GM18505 (cell line): ENCODE measurements at regions not wholly inside any gene's neighbourhood (a gene's known extent, or its start where the extent isn't known, plus 50 kb on each side); places are given as distances from the start of the nearest gene placed in this dataset.

ENCODE experiments used
- ATAC-seq: cut with Tn5 transposase; IDR thresholded peaks from one replicate; pipeline ENCODE4 v1.9.1; 2021; ENCODE audit not compliant: unreplicated experiment
- POLR2A ChIP-seq: IDR thresholded peaks from 4 replicates; pipeline ENCODE4 v1.6.1; 2011; ENCODE audit warnings: borderline replicate concordance; ENCODE audit not compliant: insufficient read depth, insufficient read length; ENCODE audit errors: extremely low read depth

DNA sequence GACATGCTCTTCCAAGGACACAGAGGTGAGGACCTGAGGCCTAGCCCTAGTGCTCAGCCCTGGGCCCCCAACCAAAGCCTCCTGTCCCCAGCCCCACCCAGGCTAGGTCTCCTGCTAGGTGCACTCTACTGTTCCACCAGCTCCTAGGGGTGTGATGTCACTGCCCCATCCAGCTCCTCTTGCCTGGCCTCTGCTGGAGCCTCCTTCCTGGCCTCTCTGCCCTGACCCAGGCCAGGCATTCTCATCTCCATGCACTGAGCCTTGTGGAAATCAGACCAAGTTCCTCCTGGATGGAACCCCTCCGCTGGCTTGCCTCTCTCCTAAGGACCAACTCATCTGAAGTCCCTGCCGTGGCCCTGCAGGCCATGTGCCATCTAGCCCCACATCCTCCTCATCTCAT, 156.8 kb downstream of the INHBB start:
- no peak for TF ChIP-seq POLR2A
- no peak for ATAC-seq

DNA sequence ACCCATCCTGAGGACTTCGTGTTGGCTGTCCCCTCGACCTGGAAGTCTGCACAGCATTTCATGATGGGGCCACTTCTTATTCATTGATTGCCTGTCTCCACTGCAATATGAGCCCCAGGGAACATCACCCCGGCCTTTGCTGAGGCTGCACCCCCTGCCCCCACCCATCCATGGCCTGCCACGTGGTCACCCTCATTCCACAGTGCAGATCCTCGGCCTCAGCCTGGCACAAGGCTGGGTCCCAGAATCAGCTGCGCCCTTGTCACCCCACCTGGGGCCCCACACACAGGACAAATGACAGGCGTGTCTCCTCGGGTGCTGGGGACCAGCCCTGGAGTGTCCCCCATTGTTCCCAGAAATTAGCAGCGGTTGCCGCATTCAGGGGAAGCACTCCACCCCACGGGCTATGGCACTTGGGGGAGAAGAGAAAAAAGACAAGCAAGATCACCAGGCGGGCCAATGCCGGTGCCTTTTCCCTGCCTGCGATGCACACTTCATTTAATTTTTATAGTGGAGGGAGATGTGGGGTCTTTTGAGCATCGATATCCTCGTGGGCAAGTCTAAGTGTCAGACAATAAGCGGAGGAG, 157.4 kb downstream of the INHBB start:
- no peak for TF ChIP-seq POLR2A
- ATAC-seq: no peak

DNA sequence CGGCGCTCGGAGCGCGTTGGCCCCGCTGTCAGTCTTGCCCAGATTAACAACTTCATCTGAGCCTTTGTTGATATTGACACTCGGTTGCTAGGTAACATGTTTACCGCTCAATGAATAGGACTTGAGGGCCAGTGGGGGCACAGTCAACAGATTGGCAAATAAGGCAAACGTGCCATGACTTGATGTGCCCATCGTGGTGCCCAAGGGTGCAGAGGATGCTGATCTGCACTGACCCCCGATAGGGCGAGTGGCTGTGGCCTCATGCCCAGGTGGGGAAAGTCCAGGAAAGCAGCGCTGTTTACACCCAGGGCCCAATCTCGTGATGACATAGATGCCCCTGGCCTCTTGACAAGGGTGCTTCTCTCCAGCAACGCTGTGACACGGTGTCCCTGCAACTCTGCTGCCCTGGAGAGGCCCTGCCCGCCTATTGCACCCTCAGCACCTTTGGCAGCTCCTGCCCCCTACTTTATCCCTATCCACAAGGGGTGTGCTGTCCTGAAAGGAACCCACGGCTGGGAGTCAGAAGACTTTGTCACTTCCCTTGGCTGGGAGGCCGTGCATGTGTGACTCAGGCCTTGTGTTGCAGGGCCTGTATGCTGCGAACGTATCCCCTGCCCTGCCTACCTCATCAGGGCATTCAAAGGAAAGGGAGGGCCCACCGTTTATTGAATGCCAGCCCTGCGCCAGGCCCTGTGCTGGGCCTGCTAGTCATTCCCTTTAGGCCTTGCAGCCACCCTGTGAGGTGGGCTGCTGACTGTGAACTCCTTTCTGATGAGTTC, 158.0 kb downstream of the INHBB start:
- no peak for TF ChIP-seq POLR2A
- ATAC-seq: no peak

DNA sequence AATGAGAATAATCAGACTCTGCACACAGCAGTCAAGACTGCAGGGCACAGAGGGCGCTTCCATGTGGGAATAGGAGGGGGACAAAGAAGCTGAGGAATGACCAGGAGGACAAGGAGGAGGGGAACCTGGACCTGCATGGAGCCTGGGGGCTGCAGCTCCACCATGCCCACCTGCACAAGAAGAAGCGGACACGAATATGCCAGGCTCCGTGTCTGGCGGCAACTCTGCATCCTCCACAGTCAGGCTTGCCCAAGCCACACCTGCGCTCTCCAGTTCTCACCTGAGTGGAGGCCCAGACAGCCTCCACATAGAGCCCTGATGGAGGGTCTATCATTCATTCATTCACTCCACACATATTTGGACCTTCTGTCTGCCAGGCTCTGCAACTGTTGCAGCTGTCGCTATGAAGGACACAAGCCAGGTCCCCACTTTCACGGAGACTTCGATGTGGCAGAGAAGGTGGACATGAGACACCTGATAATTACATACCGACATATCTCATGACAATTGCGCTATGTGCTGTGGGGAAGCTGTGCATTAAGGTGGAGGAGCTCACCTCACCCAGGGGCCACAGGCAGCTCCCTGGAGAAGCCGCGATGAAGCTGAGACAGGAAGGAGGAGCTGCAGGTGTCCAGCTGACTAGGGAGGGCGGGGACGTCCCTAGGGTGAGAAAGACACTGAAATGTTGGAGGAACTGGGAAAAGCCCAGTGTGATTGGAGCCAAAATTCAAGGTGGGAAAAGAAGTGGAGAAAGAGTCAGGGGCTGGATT, 159.2 kb downstream of the INHBB start:
- no peak for ATAC-seq
- no peak for TF ChIP-seq POLR2A

DNA sequence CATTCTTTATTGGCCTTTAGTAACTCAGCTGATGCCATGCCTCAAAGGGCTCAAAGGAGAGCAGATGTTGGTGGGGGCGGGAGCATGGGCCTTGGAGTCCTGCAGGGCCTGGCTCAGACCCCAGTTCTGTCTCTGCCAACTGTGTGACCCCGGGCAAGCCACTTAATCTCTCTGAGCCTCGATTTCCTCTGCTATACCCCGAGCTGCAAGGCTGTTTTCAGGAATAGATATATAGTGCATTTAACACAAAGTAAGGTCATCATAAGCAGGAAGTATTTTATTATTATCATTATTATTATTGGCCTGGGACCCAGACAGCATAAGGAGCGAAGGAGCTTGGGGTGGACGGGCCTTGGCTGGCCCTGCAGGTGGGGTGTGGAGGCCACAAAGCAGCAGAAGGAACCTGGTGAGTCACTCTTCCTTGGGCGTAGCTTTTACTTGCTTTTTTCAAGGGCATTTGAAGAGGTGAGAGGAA, 162.7 kb downstream of the INHBB start:
- TF ChIP-seq POLR2A: no peak
- ATAC-seq: no peak

DNA sequence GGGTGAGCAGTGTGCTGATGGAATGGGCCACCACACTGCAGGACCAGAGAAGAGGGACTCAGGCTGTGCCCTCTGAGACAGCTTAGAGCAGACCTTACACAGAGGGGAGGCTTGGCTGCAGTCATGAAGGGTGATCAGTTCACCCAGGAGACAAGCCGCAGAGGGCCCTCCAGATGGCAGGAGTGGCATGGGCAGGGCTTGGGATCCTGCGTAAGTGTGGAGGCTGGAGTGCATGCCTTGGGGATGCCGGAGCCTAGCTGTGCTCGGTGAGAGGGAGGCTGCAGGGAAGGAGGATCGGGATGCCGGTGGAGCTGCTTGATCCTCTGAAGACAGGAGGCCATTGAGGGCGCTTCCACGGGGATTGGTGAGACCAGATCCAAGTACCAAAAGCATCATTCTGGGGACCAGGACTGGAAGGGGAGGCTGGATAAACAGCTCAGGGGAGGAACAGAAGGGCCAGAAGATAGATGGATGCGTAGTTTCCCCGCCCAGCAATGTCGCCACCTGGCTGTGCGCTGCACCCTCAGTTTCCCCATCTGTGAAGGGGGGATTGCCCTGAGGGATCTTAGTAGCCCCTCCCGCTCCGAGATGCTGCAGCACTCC, 163.4 kb downstream of the INHBB start:
- ATAC-seq: no peak
- no peak for TF ChIP-seq POLR2A

DNA sequence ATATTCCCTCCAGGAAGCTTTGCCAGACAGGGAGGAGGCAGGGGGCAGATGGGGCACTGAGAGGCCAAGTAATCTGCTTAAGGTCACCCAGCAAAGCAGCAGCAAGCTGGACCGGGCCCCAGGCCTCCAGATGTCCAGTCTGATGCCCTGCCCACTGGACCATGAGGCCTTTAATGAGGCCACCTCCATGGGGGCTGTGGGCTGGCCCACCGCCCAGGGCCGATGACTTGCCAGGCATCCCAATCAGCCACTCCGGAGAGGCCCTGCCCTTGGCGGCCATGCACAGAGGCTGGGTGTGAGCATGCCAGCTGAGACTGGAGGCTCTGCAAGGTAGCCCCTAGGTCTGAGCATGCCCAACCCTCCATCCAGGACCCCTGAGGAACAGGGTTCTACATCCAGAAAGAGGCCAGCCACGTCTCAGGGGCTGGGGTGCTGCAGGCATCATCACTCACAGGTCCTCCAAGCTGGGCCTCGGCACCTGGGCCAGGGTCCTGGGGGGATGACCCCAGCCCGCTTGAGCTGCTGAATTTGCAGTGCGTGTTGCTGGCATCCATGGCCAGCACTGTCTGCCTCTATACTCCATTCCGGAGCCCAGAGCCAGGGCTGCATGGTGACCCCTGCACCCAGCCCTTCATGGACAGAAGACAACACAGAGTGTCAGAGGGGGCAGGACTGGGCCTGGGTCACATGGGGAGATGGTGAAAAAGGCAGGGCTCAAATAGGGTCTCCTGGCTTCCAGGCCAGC, 164.2 kb downstream of the INHBB start:
- no peak for ATAC-seq
- no peak for TF ChIP-seq POLR2A

DNA sequence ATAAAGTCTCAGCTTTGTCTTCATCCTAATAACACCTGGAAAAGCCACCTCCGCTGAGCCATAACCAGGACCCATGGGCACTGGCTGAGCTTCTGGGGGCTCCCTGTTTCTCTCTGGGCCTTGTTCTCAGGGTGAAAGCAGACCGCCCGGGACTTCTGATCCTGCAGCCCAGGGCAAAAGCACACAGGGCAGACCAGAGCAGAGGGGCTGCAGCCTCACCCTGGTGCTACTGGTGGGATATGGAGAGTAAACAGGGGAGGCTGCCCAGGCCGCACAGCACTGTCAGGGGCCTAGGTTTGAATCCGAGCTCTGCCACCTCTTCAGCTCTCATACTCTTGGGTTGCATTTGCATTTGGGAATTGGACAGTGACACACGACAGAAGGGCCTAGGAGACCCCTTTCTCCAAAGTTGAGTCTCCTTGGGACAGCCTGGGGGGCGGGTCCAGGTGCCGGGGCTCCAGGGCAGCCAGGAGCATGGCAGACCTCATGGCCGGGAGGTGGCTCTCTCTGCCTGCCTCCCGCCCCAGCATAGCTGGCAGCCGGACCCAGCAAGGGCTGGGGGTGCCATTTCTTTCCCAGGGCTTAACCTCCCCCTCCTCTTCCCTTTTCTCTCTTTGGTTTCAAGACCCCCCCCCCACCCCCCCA, 164.9 kb downstream of the INHBB start:
- TF ChIP-seq POLR2A: no peak
- ATAC-seq: no peak

DNA sequence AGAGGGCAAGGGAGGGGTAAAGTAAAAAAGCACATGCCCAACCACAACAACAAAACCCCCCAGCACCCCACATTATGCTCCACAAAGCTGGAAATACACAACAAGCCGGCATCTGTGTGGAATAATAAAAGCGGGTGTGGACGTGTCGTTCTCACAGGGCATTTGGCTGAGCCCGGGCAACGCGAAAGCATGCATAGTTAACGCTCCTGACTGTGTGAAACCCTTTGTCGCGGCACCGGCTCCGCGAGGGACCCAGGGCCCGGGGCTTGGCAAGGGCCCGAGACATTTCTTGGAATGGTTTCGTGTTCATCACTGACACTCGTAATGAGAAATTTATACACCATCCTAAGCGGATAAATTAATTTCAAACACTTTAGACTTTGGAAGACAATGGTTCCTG, 165.6 kb downstream of the INHBB start:
- ATAC-seq: no peak
- no peak for TF ChIP-seq POLR2A

DNA sequence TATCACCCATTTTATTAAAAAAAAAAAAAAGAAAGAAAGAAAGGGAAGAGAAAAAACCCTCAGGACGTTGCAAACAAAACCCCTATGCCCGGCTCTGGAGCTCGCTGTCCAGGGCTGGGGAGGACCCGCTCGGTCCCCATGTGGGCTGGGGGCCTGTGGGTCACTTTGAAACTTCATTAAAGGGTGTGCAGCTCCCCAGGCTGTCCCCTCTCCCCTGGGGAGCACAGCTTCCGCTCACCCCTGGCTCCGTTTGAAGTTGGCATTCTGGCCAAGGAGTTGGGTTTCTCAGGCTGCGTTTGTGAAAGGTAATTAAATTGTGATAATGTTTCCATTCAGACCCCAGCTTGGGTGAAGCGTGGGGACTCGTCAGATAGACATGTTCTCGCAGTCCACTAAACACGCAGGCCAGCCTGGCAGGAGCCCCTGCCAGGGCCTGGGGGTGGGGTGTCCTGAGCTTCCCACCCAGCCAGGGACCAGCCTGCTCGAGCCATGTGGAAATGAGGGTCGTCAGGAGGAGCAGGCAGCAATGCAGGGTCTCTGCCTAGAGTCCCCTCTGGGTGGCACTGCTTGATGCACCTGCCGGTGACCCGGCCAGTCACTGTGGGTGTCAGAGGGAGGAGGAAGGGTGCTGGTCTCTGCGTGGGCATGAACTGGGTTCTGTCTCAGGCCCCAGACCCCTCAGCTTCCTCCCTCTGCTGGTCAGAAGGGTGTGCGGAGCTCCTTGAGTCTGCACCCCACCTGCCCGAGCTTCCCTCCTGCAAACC, 166.2 kb downstream of the INHBB start:
- no peak for ATAC-seq
- no peak for TF ChIP-seq POLR2A

DNA sequence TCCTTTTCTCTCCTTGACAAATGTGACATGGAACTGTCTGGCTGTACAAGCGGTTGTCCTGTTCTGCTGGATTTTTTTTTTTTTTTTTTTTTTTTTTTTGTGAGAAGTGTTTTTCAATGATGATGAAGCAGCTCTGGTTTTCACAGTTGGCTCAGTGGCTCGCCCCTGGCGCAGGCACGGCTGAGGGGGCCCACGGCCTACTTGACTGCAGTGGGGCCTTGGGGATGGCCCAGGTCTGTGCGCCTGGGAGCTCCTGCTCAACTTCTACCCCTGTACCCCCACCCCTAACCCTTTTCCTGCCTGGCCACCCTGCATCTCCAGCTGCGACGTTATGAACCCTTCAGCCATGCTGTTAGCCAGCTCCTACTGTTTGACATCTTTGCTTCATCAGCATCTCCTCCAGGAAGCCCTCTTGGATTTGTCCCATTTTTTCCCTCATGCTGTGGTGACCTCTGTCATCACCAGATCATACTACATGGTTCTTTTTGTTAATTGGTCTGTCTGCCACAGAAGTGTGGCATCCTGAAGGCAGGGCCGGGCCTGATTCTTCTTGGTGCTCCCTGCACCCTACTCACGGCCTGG, 167.9 kb downstream of the INHBB start:
- TF ChIP-seq POLR2A: no peak
- ATAC-seq: no peak
